Calu3 (cell line): ENCODE measurements at regions not wholly inside any gene's neighbourhood (a gene's known extent, or its start where the extent isn't known, plus 50 kb on each side); places are given as distances from the start of the nearest gene placed in this dataset.

Experiments used
- BruUV-seq: library from RNA; stranded (reverse); fragments of 400-500 nt; replicated peaks from 2 replicates; lab custom pipeline; 2021; lab: Mats Ljungman, UMichigan
- CTCF ChIA-PET: fragments of 300-600 bp; sonication (Branson Sonifier 250); formaldehyde crosslinking; loops from one replicate; lab custom pipeline; 2022; ENCODE audit warnings: antibody characterized with exemption; lab: Charles Lee
- DNase-seq: peaks from one replicate; pipeline ENCODE4 v3.0.0; 2022
- H3K27ac Mint-ChIP-seq: one replicate; pipeline ENCODE4 v1.8.0; 2022; ENCODE audit warnings: mixed read lengths; ENCODE audit not compliant: unreplicated experiment
- H3K27me3 Mint-ChIP-seq: one replicate; pipeline ENCODE4 v1.8.0; 2022; ENCODE audit warnings: mixed read lengths; ENCODE audit not compliant: unreplicated experiment
- H3K36me3 Mint-ChIP-seq: one replicate; pipeline ENCODE4 v1.8.0; 2022; ENCODE audit warnings: mild to moderate bottlenecking, moderate library complexity, mixed read lengths; ENCODE audit not compliant: insufficient read depth, unreplicated experiment
- H3K4me1 Mint-ChIP-seq: one replicate; pipeline ENCODE4 v1.8.0; 2022; ENCODE audit warnings: mild to moderate bottlenecking, low read depth, mixed read lengths; ENCODE audit not compliant: unreplicated experiment
- H3K4me3 Mint-ChIP-seq: one replicate; pipeline ENCODE4 v1.8.0; 2022; ENCODE audit warnings: mild to moderate bottlenecking, low read depth, moderate library complexity, mixed read lengths; ENCODE audit not compliant: unreplicated experiment
- H3K9me3 Mint-ChIP-seq: one replicate; pipeline ENCODE4 v1.8.0; 2022; ENCODE audit warnings: low read depth, mixed read lengths; ENCODE audit not compliant: unreplicated experiment
- intact Hi-C: fragments of 100-400 bp; cut with micrococcal nuclease; formaldehyde crosslinking; loops from one replicate; pipeline ENCODE4 v1.10.0; 2022; ENCODE audit not compliant: unreplicated experiment
- TF ChIP-seq, protein P1 (sequence below): fragments of 200-600 bp; IDR thresholded peaks from one replicate; pipeline ENCODE4 v1.8.0; 2022; ENCODE audit warnings: antibody characterized with exemption; ENCODE audit not compliant: unreplicated experiment

DNA sequence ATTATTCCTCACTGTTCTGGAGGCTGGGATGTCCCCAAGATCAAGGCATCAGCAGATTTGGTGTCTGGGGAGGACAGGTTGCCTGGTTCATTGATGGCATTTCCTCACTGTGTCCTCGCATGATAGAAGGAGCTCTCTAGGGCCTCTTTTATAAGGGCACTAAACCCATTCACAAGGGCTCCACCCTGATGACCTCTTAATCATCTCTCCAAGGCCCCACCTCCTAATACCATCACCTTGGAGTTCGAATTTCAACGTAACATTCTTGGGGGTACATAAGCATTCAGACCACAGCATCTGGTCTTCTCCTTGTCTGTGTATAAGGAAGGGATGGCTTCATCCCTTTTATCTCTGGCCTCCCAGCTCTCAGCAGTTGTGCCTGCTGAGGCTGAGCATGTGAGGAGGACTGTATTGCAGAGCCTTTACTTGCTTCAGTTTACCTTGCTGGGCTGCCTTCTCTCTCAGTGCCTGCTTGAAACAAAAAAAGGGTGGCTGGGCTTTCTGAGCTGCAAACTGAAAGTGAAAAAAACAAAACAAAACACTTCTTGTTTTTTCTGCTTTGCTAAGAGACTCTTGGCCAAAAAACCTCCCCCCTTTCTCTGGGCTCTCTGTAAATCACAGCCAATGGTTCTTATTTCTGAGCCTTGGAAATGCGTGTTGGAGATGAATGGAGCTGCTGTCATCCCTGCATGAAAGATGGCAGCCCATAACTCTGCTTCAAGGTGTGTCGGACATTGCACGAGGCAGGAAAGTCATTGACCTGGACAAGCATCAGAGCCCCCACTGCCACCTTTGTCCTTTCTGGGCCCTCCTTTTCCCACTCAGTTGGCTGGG is 75.8 kb downstream of the RHOU start:
- no peak for DNase-seq
- no peak overlapping the region for H3K4me3 Mint-ChIP-seq
- no peak overlapping the region for H3K27ac Mint-ChIP-seq
- CTCF ChIA-PET = interaction anchor here (0.6 kb wide), 1 partner anchor 328 kb away, joined by 4 read pairs; no protein-coding TSS in a partner anchor
- intact Hi-C loops = no loop called here
- TF ChIP-seq, protein P1, sequence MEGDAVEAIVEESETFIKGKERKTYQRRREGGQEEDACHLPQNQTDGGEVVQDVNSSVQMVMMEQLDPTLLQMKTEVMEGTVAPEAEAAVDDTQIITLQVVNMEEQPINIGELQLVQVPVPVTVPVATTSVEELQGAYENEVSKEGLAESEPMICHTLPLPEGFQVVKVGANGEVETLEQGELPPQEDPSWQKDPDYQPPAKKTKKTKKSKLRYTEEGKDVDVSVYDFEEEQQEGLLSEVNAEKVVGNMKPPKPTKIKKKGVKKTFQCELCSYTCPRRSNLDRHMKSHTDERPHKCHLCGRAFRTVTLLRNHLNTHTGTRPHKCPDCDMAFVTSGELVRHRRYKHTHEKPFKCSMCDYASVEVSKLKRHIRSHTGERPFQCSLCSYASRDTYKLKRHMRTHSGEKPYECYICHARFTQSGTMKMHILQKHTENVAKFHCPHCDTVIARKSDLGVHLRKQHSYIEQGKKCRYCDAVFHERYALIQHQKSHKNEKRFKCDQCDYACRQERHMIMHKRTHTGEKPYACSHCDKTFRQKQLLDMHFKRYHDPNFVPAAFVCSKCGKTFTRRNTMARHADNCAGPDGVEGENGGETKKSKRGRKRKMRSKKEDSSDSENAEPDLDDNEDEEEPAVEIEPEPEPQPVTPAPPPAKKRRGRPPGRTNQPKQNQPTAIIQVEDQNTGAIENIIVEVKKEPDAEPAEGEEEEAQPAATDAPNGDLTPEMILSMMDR = no peak
- no peaks in the 10 kb centered on the region for H3K27me3 Mint-ChIP-seq
- H3K4me1 Mint-ChIP-seq = peaks cover 23% of the 10 kb centered on the region
- BruUV-seq = no TSS peak
- H3K9me3 Mint-ChIP-seq = no peaks in the 10 kb centered on the region
- no peaks in the 10 kb centered on the region for H3K36me3 Mint-ChIP-seq

DNA sequence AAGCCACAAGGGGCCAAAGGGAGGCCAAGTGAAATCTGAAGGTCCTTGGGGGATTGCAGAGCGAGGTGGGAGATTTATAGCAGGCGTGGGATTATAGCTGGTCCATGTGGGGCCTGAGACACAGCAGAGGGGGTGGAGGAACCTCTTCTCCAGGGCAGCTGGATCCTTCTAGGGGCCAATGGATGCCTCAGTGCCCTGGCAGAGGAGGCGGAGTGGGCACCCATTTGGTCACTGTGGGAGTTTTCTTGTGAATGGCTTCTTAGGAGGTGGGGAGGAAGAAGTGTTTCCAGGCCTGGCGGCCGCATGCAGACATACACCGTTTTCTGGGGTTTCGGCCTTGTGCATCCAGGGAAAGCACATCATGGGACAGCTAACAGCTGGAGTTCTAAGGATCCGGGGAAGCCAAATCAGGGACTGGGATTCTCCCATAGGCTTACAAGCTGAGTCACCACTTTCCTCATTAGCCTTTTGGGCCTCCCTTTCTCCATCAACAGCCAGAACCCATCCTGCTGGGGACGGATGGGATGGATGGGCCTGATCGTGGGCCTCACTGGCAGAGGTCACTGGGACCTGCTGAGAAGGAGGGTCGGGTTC is 76.5 kb downstream of the RHOU start:
- Mint-ChIP-seq H3K36me3 (no peaks in the 10 kb centered on the region), H3K4me3 (no peak overlapping the region), H3K4me1 (peaks cover 23% of the 10 kb centered on the region), H3K27me3 (no peaks in the 10 kb centered on the region), H3K27ac (no peak overlapping the region), H3K9me3 (peaks cover under 1% of the 10 kb centered on the region)
- no peak for DNase-seq
- BruUV-seq = no TSS peak
- TF ChIP-seq, protein P1 = no peak
- CTCF ChIA-PET = interaction anchor here (0.6 kb wide), 1 partner anchor 329 kb away, joined by 4 read pairs; no protein-coding TSS in a partner anchor
- intact Hi-C loops = no loop called here

DNA sequence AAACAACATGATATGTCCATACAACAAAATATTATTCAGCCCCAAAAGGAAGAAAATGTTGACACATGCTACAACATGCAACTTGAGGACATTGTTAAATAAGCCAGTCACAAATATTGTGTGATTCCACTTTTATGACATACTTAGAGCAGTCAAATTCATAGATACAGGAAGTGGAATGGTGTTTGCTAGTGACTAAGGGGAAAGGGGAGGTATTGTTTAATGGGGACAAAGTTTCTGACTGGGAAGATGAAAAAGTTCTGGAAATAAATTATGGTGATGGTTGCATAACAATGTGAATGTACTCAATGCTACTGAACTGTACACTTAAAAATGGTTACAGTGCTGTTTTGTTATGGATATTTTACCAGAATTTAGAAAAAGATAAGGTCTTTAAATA is 77.7 kb downstream of the RHOU start:
- Mint-ChIP-seq H3K27ac (no peak overlapping the region), H3K4me1 (peaks cover 23% of the 10 kb centered on the region), H3K9me3 (peaks cover 2% of the 10 kb centered on the region), H3K4me3 (no peak overlapping the region), H3K27me3 (no peaks in the 10 kb centered on the region), H3K36me3 (no peaks in the 10 kb centered on the region)
- no peak for DNase-seq
- BruUV-seq = no TSS peak
- TF ChIP-seq, protein P1 = no peak
- CTCF ChIA-PET = no interaction called here
- intact Hi-C loops = no loop called here

DNA sequence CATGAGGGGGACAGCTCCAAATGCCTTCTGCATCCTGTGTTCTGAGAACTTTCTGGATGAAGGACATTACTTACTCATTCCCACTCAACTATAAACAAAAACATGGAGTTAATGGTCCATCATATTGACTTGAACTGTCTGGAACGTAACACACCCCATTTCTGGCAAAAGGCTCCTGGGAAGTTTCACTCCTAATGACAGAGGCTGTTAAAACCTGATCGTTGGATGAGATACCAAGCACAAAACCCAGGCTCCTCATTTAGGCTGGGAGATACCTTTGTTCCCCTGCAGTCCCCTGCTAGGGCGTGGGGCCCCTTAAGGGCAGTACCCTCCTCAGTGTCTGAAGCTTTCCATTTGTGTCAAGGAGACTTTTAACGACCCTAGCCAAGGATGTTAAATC is 78.9 kb downstream of the RHOU start:
- Mint-ChIP-seq H3K36me3 (no peaks in the 10 kb centered on the region), H3K27me3 (no peaks in the 10 kb centered on the region), H3K4me3 (no peak overlapping the region), H3K9me3 (peaks cover 2% of the 10 kb centered on the region), H3K4me1 (peaks cover 15% of the 10 kb centered on the region), H3K27ac (no peak overlapping the region)
- BruUV-seq = no TSS peak
- intact Hi-C loops = no loop called here
- TF ChIP-seq, protein P1 = no peak
- DNase-seq = no peak
- CTCF ChIA-PET = no interaction called here
